ENCODE measurements at regions not wholly inside any gene's neighbourhood (a gene's known extent, or its start where the extent isn't known, plus 50 kb on each side); places are given as distances from the start of the nearest gene placed in this dataset.

DNA sequence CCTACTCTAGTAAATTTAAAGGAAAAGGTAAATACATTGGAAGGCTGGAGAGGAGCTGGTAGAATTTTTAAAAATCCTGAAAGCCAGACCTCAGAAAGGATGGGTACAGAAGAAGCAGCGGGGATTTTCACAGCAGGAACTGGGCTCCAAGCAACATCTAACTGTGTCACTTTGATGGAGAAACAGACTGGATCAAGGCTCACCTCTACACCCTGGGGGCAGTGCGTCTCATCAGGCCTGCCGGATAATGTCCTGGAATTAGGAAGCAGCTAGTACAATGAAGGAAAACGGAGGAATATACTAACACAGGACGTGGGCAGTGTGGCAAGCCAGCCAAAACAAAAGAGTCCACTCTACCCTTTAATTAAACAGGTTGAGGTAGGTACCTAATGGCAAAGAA lies 463.6 kb downstream of the TAF11L14 start:
- TF ChIP-seq ZNF664 (tag by site-specific recombination; IDR thresholded peaks at IDR 0.05) (no peak), ZNF510 (tag by site-specific recombination; IDR thresholded peaks at IDR 0.05; ENCODE audit: insufficient replicate concordance) (no peak), KLF10 (tag by site-specific recombination; IDR thresholded peaks at IDR 0.05) (no peak), ZNF121 (tag by site-specific recombination; IDR thresholded peaks at IDR 0.05) (no peak), GLIS1 (tag by site-specific recombination; IDR thresholded peaks at IDR 0.05) (no peak), BCL11A (tag by site-specific recombination; IDR thresholded peaks at IDR 0.05; ENCODE audit: low read depth) (no peak), ZFHX2 (tag by site-specific recombination; conservative IDR thresholded peaks at IDR 0.05) (no peak), ZNF626 (tag by site-specific recombination; IDR thresholded peaks at IDR 0.05) (no peak), ZNF658 (tag by site-specific recombination; IDR thresholded peaks at IDR 0.05) (no peak), ZNF514 (tag by site-specific recombination; IDR thresholded peaks at IDR 0.05) (no peak), ZFP3 (tag by site-specific recombination; IDR thresholded peaks at IDR 0.05; ENCODE audit: low read depth) (no peak), ZNF404 (tag by site-specific recombination; IDR thresholded peaks at IDR 0.05) (no peak), ZNF791 (tag by site-specific recombination; IDR thresholded peaks at IDR 0.05) (no peak), ZNF366 (tag by site-specific recombination; conservative IDR thresholded peaks at IDR 0.05) (no peak), ZNF623 (tag by site-specific recombination; IDR thresholded peaks at IDR 0.05) (no peak)
- TF ChIP-seq, protein P1, sequence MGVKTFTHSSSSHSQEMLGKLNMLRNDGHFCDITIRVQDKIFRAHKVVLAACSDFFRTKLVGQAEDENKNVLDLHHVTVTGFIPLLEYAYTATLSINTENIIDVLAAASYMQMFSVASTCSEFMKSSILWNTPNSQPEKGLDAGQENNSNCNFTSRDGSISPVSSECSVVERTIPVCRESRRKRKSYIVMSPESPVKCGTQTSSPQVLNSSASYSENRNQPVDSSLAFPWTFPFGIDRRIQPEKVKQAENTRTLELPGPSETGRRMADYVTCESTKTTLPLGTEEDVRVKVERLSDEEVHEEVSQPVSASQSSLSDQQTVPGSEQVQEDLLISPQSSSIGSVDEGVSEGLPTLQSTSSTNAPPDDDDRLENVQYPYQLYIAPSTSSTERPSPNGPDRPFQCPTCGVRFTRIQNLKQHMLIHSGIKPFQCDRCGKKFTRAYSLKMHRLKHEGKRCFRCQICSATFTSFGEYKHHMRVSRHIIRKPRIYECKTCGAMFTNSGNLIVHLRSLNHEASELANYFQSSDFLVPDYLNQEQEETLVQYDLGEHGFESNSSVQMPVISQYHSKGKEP (tag by site-specific recombination; IDR thresholded peaks at IDR 0.05), result no peak
- TF ChIP-seq, protein P2, sequence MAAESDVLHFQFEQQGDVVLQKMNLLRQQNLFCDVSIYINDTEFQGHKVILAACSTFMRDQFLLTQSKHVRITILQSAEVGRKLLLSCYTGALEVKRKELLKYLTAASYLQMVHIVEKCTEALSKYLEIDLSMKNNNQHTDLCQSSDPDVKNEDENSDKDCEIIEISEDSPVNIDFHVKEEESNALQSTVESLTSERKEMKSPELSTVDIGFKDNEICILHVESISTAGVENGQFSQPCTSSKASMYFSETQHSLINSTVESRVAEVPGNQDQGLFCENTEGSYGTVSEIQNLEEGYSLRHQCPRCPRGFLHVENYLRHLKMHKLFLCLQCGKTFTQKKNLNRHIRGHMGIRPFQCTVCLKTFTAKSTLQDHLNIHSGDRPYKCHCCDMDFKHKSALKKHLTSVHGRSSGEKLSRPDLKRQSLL (tag by site-specific recombination; IDR thresholded peaks at IDR 0.05), result no peak
- Histone ChIP-seq H3K27ac (ENCODE audit: extremely low read depth, low read depth, low read length) (no peak overlapping the region), H3K9me3 (ENCODE audit: control insufficient read depth, insufficient read depth, low read depth, low read length) (no peaks in the 10 kb centered on the region; the same call in 1 of the 2 replicates), H3K4me1 (ENCODE audit: control insufficient read depth, insufficient read depth, low read length) (no peaks in the 10 kb centered on the region), H3K36me3 (ENCODE audit: control insufficient read depth in 2 of 2, insufficient read depth in 1 of 2, low read length in 2 of 2) (no peaks in the 10 kb centered on the region), H3K4me3 (ENCODE audit: low read depth, low read length) (no peak overlapping the region)
- POLR2A ChIA-PET, result no interaction called here
- CTCF ChIA-PET, result no interaction called here

DNA sequence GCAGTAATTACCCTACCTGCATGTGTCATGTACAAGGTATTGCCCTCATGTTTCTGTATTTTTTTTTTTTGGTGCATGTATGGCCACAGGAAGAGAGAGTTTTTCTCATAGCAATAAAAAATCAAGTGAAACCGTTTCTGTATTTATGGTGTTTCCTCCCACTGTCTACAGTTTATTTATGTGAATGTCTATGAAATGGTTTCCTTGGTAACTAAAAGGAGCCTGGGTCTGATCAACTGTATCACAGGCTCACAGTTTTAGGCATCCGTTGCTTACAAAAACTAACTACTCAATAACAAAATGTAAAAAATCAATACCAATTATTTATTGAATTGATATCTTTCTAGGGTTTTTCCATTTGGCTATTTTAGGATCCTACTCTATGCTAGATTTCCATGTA lies 464.4 kb downstream of the TAF11L14 start:
- POLR2A ChIA-PET, result no interaction called here
- TF ChIP-seq ZNF184 (tag by site-specific recombination; IDR thresholded peaks at IDR 0.05) (no peak), ZNF174 (tag by site-specific recombination; IDR thresholded peaks at IDR 0.05) (no peak), ZNF138 (tag by site-specific recombination; IDR thresholded peaks at IDR 0.05; ENCODE audit: borderline replicate concordance) (no peak), ZNF433 (tag by site-specific recombination; IDR thresholded peaks at IDR 0.05; ENCODE audit: low read depth) (no peak), ZNF202 (tag by site-specific recombination; IDR thresholded peaks at IDR 0.05; ENCODE audit: borderline replicate concordance) (no peak)
- TF ChIP-seq, protein P3, sequence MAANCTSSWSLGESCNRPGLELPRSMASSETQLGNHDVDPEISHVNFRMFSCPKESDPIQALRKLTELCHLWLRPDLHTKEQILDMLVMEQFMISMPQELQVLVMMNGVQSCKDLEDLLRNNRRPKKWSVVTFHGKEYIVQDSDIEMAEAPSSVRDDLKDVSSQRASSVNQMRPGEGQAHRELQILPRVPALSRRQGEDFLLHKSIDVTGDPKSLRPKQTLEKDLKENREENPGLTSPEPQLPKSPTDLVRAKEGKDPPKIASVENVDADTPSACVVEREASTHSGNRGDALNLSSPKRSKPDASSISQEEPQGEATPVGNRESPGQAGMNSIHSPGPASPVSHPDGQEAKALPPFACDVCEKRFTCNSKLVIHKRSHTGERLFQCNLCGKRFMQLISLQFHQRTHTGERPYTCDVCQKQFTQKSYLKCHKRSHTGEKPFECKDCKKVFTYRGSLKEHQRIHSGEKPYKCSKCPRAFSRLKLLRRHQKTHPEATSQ (tag by site-specific recombination; IDR thresholded peaks at IDR 0.05), result no peak
- TF ChIP-seq, protein P4, sequence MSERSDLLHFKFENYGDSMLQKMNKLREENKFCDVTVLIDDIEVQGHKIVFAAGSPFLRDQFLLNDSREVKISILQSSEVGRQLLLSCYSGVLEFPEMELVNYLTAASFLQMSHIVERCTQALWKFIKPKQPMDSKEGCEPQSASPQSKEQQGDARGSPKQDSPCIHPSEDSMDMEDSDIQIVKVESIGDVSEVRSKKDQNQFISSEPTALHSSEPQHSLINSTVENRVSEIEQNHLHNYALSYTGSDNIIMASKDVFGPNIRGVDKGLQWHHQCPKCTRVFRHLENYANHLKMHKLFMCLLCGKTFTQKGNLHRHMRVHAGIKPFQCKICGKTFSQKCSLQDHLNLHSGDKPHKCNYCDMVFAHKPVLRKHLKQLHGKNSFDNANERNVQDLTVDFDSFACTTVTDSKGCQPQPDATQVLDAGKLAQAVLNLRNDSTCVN (tag by site-specific recombination; optimal IDR thresholded peaks at IDR 0.05), result no peak
- TF ChIP-seq, protein P2 (tag by site-specific recombination; IDR thresholded peaks at IDR 0.05), result no peak
- Histone ChIP-seq H3K4me1 (ENCODE audit: control insufficient read depth, insufficient read depth, low read length) (no peaks in the 10 kb centered on the region), H3K9me3 (ENCODE audit: control insufficient read depth, insufficient read depth, low read depth, low read length) (no peaks in the 10 kb centered on the region), H3K27ac (ENCODE audit: extremely low read depth, low read depth, low read length) (no peak overlapping the region), H3K4me3 (ENCODE audit: low read depth, low read length) (no peak overlapping the region), H3K36me3 (ENCODE audit: control insufficient read depth in 2 of 2, insufficient read depth in 1 of 2, low read length in 2 of 2) (no peaks in the 10 kb centered on the region)
- CTCF ChIA-PET, result no interaction called here

All from HEK293 (cell line).